Nephron (organoid): ENCODE measurements at regions not wholly inside any gene's neighbourhood (a gene's known extent, or its start where the extent isn't known, plus 50 kb on each side); places are given as distances from the start of the nearest gene placed in this dataset.

Experiments
- H3K27ac Mint-ChIP-seq, 3 experiments: 2 replicates each; pipeline ENCODE4 v1.8.0; 2020; ENCODE audit warnings: mixed read lengths in 3 of 3, mild to moderate bottlenecking in 2 of 3, moderate library complexity in 1 of 3
- H3K27me3 Mint-ChIP-seq: 2 replicates; pipeline ENCODE4 v1.8.0; 2021; ENCODE audit warnings: low read depth, mild to moderate bottlenecking, moderate library complexity, mixed read lengths
- H3K36me3 Mint-ChIP-seq: 2 replicates; pipeline ENCODE4 v1.8.0; 2020; ENCODE audit warnings: low read depth, mixed read lengths
- H3K4me1 Mint-ChIP-seq: 2 replicates; pipeline ENCODE4 v1.8.0; 2020; ENCODE audit warnings: mixed read lengths
- H3K4me3 Mint-ChIP-seq, 3 experiments: 2 replicates each; pipeline ENCODE4 v1.8.0; 2020; ENCODE audit warnings: mild to moderate bottlenecking in 3 of 3, mixed read lengths in 3 of 3, moderate library complexity in 2 of 3
- H3K9me3 Mint-ChIP-seq: 2 replicates; pipeline ENCODE4 v1.8.0; 2020; ENCODE audit warnings: mixed read lengths
- TF ChIP-seq, protein P1 (sequence below), 3 experiments: fragments of 200-600 bp; sonication (generic); IDR thresholded peaks; one replicate each; pipeline ENCODE4 v1.5.0; 2021; ENCODE audit warnings: antibody characterized with exemption in 3 of 3; ENCODE audit not compliant: unreplicated experiment in 3 of 3

DNA sequence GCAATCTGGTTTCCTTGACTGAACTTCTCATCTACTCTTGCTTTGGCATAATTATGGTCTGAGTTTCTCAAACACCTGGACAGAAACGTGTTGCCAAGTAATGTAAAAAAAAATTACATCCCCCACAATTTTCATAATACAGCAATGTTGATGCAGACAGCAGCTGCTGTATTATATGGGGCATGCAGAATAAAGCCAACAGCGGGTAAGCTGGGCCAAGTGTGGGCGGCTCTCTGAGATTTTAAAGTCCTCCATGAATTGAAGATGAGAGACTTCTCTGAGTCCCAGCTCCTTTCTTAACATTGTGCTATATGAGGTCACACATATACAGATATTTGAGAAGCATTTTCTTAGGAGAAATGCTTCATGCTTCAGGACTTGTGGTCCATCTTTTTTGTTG is 881.2 kb downstream of the GALC start:
- peaks cover 5% of the 10 kb centered on the region for H3K4me1 Mint-ChIP-seq
- no peaks in the 10 kb centered on the region for H3K36me3 Mint-ChIP-seq
- TF ChIP-seq, protein P1, sequence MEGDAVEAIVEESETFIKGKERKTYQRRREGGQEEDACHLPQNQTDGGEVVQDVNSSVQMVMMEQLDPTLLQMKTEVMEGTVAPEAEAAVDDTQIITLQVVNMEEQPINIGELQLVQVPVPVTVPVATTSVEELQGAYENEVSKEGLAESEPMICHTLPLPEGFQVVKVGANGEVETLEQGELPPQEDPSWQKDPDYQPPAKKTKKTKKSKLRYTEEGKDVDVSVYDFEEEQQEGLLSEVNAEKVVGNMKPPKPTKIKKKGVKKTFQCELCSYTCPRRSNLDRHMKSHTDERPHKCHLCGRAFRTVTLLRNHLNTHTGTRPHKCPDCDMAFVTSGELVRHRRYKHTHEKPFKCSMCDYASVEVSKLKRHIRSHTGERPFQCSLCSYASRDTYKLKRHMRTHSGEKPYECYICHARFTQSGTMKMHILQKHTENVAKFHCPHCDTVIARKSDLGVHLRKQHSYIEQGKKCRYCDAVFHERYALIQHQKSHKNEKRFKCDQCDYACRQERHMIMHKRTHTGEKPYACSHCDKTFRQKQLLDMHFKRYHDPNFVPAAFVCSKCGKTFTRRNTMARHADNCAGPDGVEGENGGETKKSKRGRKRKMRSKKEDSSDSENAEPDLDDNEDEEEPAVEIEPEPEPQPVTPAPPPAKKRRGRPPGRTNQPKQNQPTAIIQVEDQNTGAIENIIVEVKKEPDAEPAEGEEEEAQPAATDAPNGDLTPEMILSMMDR (IDR thresholded peaks at IDR 0.05; ENCODE audit: unreplicated experiment in 3 of 3), result no peak
- H3K27me3 Mint-ChIP-seq, result no peaks in the 10 kb centered on the region
- H3K9me3 Mint-ChIP-seq, result peaks cover 2% of the 10 kb centered on the region
- no peak overlapping the region for H3K27ac Mint-ChIP-seq
- no peak overlapping the region for H3K4me3 Mint-ChIP-seq

DNA sequence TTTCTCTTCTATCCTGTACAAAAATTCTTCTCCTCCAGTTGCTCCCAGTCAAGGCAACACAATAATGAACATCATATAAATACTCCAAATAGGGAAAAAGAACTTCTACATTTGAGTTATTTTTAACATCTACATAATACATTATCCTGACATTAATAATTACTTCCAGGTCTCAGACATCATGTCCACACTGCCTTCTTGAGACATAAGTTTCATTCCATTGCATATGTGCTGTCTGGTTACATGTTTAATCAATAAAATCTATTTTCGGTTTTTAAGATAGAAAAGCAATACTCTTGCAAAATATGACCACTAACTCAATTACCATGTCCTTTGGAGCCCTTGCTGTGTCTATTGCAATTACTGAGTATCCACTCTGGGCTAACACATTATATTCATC is 881.9 kb downstream of the GALC start:
- Mint-ChIP-seq H3K4me1 (peaks cover 5% of the 10 kb centered on the region), H3K27ac (no peak overlapping the region), H3K4me3 (no peak overlapping the region), H3K27me3 (no peaks in the 10 kb centered on the region), H3K9me3 (peaks cover 2% of the 10 kb centered on the region), H3K36me3 (no peaks in the 10 kb centered on the region)
- TF ChIP-seq, protein P1 (IDR thresholded peaks at IDR 0.05; ENCODE audit: unreplicated experiment in 3 of 3), result no peak

DNA sequence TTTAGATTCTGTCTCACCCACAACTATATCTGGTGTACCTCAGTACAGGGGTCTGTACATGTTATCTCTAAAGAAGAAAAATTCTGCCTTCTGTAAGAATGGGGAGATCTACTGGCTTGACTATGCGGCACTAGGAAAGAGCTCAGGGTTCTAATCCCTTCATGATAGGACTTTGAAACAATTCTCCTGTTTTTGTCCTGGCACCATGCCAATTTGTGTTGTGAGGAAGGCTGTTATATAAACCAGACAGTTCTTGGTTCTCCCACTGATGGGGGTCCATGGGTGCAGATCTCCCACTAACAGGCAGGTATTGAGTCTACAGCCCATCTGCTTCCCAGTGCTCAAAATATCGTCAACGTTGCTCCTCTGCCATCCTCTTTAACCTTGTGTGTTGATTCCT is 883.7 kb downstream of the GALC start:
- Mint-ChIP-seq H3K4me1 (peaks cover 5% of the 10 kb centered on the region), H3K9me3 (peaks cover 2% of the 10 kb centered on the region), H3K27me3 (no peaks in the 10 kb centered on the region), H3K4me3 (no peak overlapping the region), H3K27ac (no peak overlapping the region), H3K36me3 (no peaks in the 10 kb centered on the region)
- TF ChIP-seq, protein P1 (IDR thresholded peaks at IDR 0.05; ENCODE audit: unreplicated experiment in 3 of 3), result no peak

DNA sequence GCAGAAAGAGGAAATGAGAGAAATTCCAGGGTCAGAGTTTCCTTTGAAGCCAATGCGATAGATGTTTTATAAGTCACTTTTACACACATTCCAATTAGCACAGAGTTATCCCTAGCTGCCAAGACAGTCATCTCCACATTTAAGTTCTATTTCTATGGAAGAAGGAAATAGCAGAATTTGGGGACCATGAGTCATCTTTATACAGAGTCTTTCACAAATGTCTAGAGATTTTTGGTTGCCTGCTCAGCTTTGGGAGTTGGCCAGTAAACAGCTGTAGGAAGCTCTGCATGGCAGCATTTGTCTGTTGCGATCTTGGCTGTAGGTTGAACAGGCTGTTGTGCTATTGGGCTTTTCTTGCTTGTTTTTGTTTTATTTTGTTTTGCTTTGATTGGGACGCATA is 884.3 kb downstream of the GALC start:
- TF ChIP-seq, protein P1 (IDR thresholded peaks at IDR 0.05; ENCODE audit: unreplicated experiment in 3 of 3), result no peak
- Mint-ChIP-seq H3K9me3 (peaks cover 2% of the 10 kb centered on the region), H3K4me3 (no peak overlapping the region), H3K27ac (no peak overlapping the region), H3K4me1 (peaks cover 5% of the 10 kb centered on the region), H3K27me3 (no peaks in the 10 kb centered on the region), H3K36me3 (no peaks in the 10 kb centered on the region)

DNA sequence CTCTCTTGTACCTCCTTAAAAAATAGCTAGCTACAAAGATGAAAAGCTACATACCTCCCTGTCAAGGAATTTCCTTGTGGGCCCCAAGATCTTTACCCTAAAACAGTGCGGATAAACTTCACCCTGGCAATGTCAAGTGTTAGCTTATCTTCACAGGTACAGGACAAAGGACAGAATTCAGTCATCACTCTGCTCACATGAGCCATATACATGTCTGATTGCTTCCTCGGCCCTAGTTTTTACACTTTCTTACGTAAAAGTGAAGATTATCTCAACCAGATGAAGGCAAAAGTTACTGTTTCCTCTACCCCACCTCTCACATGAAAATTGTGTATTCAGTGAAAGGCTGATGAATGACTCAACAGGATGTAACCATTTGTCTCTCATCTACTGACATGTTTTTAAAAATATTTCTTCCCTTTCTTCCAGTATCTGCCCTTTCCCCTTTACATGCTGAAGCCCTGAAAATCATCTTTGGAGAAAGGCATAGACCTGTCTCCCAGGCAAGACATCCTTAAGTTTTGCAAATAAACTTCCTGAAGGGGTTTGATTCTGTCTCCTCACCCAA is 890.1 kb downstream of the GALC start:
- H3K27ac Mint-ChIP-seq, result peak overlapping the region; percentile 2 to 18 (median 7)
- peaks cover 7% of the 10 kb centered on the region for H3K4me1 Mint-ChIP-seq
- no peak overlapping the region for H3K4me3 Mint-ChIP-seq
- no peaks in the 10 kb centered on the region for H3K9me3 Mint-ChIP-seq
- no peaks in the 10 kb centered on the region for H3K27me3 Mint-ChIP-seq
- no peaks in the 10 kb centered on the region for H3K36me3 Mint-ChIP-seq
- TF ChIP-seq, protein P1 (IDR thresholded peaks at IDR 0.05; ENCODE audit: unreplicated experiment in 3 of 3), result no peak

DNA sequence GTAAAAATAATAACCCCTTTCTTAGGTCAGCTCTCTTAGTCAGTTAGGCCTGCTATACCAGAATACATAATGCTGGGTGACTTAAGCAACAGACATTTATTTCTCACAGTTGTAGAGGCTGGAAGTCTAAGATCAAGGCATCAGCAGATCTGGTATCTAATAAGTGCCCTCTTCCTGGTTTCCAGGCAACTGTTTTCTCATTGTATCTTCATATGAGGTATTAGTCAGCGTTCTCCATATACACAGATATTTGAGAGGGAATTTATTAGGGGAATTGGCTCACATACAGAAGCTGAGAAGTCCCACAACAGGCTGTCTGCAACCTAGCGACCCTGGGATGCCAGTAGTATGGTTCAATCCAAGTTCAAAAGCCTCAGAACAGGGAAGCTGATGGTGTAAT is 896.0 kb downstream of the GALC start:
- TF ChIP-seq, protein P1 (IDR thresholded peaks at IDR 0.05; ENCODE audit: unreplicated experiment in 3 of 3), result no peak

More for the DNA sequence above, 896.0 kb downstream of the GALC start:
- no peaks in the 10 kb centered on the region for H3K27me3 Mint-ChIP-seq
- no peaks in the 10 kb centered on the region for H3K9me3 Mint-ChIP-seq
- H3K4me1 Mint-ChIP-seq, result peaks cover 44% of the 10 kb centered on the region
- H3K4me3 Mint-ChIP-seq, result no peak overlapping the region
- H3K36me3 Mint-ChIP-seq, result no peaks in the 10 kb centered on the region
- H3K27ac Mint-ChIP-seq, result peak overlapping the region; percentile 76 to 92 (median 83)
